CD4-positive, alpha-beta memory T cell (primary cell): ENCODE measurements at regions not wholly inside any gene's neighbourhood (a gene's known extent, or its start where the extent isn't known, plus 50 kb on each side); places are given as distances from the start of the nearest gene placed in this dataset.

Experiments used
- CTCF ChIA-PET: fragments of 350-600 bp; sonication (Branson Sonifier 250); formaldehyde crosslinking; loops from one replicate; lab custom pipeline; 2021; ENCODE audit warnings: inconsistent platforms; ENCODE audit not compliant: partially characterized antibody; lab: Charles Lee
- POLR2A ChIA-PET: fragments of 350-600 bp; sonication (Branson Sonifier 250); formaldehyde crosslinking; loops from one replicate; lab custom pipeline; 2021; ENCODE audit not compliant: partially characterized antibody; lab: Charles Lee
- DNase-seq, 5 donors: peaks; one replicate each; pipeline versions ENCODE4 v3.0.0 to v3.0.0-alpha.2; 2020 to 2022; ENCODE audit warnings: mixed read lengths in 1 of 5
- H3K27ac ChIP-seq: one replicate; pipeline ENCODE4 v1.7.0; 2013; ENCODE audit warnings: low read depth, low read length
- H3K27me3 ChIP-seq: 2 replicates; pipeline ENCODE4 v1.7.0; 2013; ENCODE audit warnings: mild to moderate bottlenecking, low read length, moderate library complexity; ENCODE audit not compliant: insufficient read depth
- H3K36me3 ChIP-seq: 2 replicates; pipeline ENCODE4 v1.7.0; 2013; ENCODE audit warnings: mild to moderate bottlenecking, low read length, moderate library complexity; ENCODE audit not compliant: insufficient read depth
- H3K4me1 ChIP-seq: 2 replicates; pipeline ENCODE4 v1.7.0; 2013; ENCODE audit warnings: mild to moderate bottlenecking, low read length, moderate library complexity; ENCODE audit not compliant: insufficient read depth
- H3K4me3 ChIP-seq, 2 donors: one replicate each; pipeline ENCODE4 v1.7.0; 2013; ENCODE audit warnings: low read length in 2 of 2, mild to moderate bottlenecking in 1 of 2
- H3K9me3 ChIP-seq, 2 donors: one replicate each; pipeline ENCODE4 v1.7.0; 2013; ENCODE audit warnings: low read length in 2 of 2, control low read depth in 1 of 2; ENCODE audit not compliant: control insufficient read depth in 1 of 2
- H3K27ac Mint-ChIP-seq, 7 donors: one replicate each; pipeline ENCODE4 v1.8.0; 2020 to 2021; ENCODE audit warnings: mixed read lengths in 7 of 7, mild to moderate bottlenecking in 6 of 7, inconsistent platforms in 3 of 7, moderate library complexity in 3 of 7
- H3K27me3 Mint-ChIP-seq, 2 donors: one replicate each; pipeline ENCODE4 v1.8.0; 2020 to 2021; ENCODE audit warnings: mixed read lengths in 2 of 2
- H3K36me3 Mint-ChIP-seq, 2 donors: one replicate each; pipeline ENCODE4 v1.8.0; 2020 to 2021; ENCODE audit warnings: mixed read lengths in 2 of 2, inconsistent platforms in 1 of 2, mild to moderate bottlenecking in 1 of 2
- H3K4me1 Mint-ChIP-seq, 4 donors: one replicate each; pipeline ENCODE4 v1.8.0; 2020 to 2021; ENCODE audit warnings: mixed read lengths in 4 of 4, mild to moderate bottlenecking in 1 of 4
- H3K4me3 Mint-ChIP-seq, 8 donors: one replicate each; pipeline ENCODE4 v1.8.0; 2020 to 2021; ENCODE audit warnings: mixed read lengths in 8 of 8, mild to moderate bottlenecking in 7 of 8, moderate library complexity in 6 of 8, inconsistent platforms in 3 of 8
- H3K9me3 Mint-ChIP-seq, 8 donors: one replicate each; pipeline ENCODE4 v1.8.0; 2020 to 2021; ENCODE audit warnings: mixed read lengths in 8 of 8, mild to moderate bottlenecking in 5 of 8, inconsistent platforms in 3 of 8, moderate library complexity in 1 of 8
- intact Hi-C: fragments of 100-400 bp; cut with micrococcal nuclease; formaldehyde crosslinking; loops from one replicate; pipeline ENCODE4 v1.15.1; 2023

- no peaks in the 10 kb centered on the region for H3K36me3 Mint-ChIP-seq
- peak in 1 of 5 donors; percentile 16 for DNase-seq
- Histone ChIP-seq H3K9me3 (no peaks in the 10 kb centered on the region), H3K4me1 (peaks cover 67% of the 10 kb centered on the region), H3K4me3 (no peak overlapping the region), H3K27me3 (no peaks in the 10 kb centered on the region), H3K27ac (peak overlapping the region; percentile 47), H3K36me3 (no peaks in the 10 kb centered on the region)
- H3K27me3 Mint-ChIP-seq, result no peaks in the 10 kb centered on the region
- peak overlapping the region; percentile 78 to 98 (median 94) for H3K27ac Mint-ChIP-seq
- CTCF ChIA-PET, result interaction anchor here (0.6 to 2.4 kb wide), 4 partner anchors 15 to 1157 kb away, joined by 3 to 20 read pairs (median 5); no protein-coding TSS in a partner anchor
- peak overlapping the region; percentile 50 to 89 (median 82) for H3K4me3 Mint-ChIP-seq
- POLR2A ChIA-PET, result interaction anchor here (0.5 to 5.9 kb wide), 18 partner anchors 17 to 741 kb away, joined by 3 to 67 read pairs (median 5); partner anchors contain the start of genes FUT8 and MAX
- peaks cover 45 to 72% (median 57%) of the 10 kb centered on the region in 4 donors for H3K4me1 Mint-ChIP-seq
- H3K9me3 Mint-ChIP-seq, result peaks cover 0 to 8% (median under 1%) of the 10 kb centered on the region in 8 donors
- intact Hi-C loops, result loop anchor here (5.0 kb wide), 3 partner anchors 34 to 219 kb away; partner anchors contain the start of genes FNTB and MAX
These were observed 103.7 kb upstream of the MAX start for GRCh38 chr14:65206078-65206447.

- Histone ChIP-seq H3K36me3 (no peaks in the 10 kb centered on the region), H3K9me3 (no peaks in the 10 kb centered on the region), H3K4me3 (no peak overlapping the region), H3K27ac (peak overlapping the region; percentile 47), H3K4me1 (peaks cover 72% of the 10 kb centered on the region), H3K27me3 (no peaks in the 10 kb centered on the region)
- Mint-ChIP-seq H3K27ac (peak overlapping the region; percentile 78 to 98 (median 94)), H3K9me3 (peaks cover 0 to 8% (median under 1%) of the 10 kb centered on the region in 8 donors), H3K27me3 (no peaks in the 10 kb centered on the region), H3K36me3 (no peaks in the 10 kb centered on the region), H3K4me3 (peak overlapping the region; percentile 50 to 89 (median 82)), H3K4me1 (peaks cover 50 to 77% (median 62%) of the 10 kb centered on the region in 4 donors)
- no peak for DNase-seq
- ChIA-PET POLR2A (interaction anchor here (0.6 to 5.9 kb wide), 11 partner anchors 11 to 640 kb away, joined by 3 to 67 read pairs (median 9); partner anchors contain the start of genes FUT8 and MAX), CTCF (interaction anchor here (0.8 to 2.4 kb wide), 4 partner anchors 16 to 209 kb away, joined by 3 to 20 read pairs (median 5); no protein-coding TSS in a partner anchor)
- intact Hi-C loops, result loop anchor here (5.0 kb wide), 3 partner anchors 34 to 219 kb away; partner anchors contain the start of genes FNTB and MAX
These were observed 104.3 kb upstream of the MAX start for GRCh38 chr14:65206448-65207096.

GRCh38 chr14:65208548-65208947 lies 106.2 kb upstream of the MAX start:
- Mint-ChIP-seq H3K27me3 (no peaks in the 10 kb centered on the region), H3K4me1 (peaks cover 50 to 74% (median 64%) of the 10 kb centered on the region in 4 donors), H3K36me3 (no peaks in the 10 kb centered on the region), H3K9me3 (peaks cover 0 to 8% (median 0%) of the 10 kb centered on the region in 8 donors), H3K27ac (peak overlapping the region; percentile 78 to 99 (median 95)), H3K4me3 (peak overlapping the region in 7 of 8 donors; percentile 29 to 93 (median 85))
- POLR2A ChIA-PET, result interaction anchor here (1.0 to 5.9 kb wide), 4 partner anchors 15 to 204 kb away, joined by 3 to 67 read pairs (median 20); partner anchors contain the start of gene FUT8
- Histone ChIP-seq H3K27me3 (no peaks in the 10 kb centered on the region), H3K4me1 (peaks cover 77% of the 10 kb centered on the region), H3K36me3 (no peaks in the 10 kb centered on the region), H3K4me3 (no peak overlapping the region), H3K27ac (peak overlapping the region; percentile 12), H3K9me3 (no peaks in the 10 kb centered on the region)
- CTCF ChIA-PET, result interaction anchor here (0.7 to 2.4 kb wide), 9 partner anchors 13 to 757 kb away, joined by 3 to 20 read pairs (median 4); partner anchors contain the start of gene FUT8
- DNase-seq, result no peak
- intact Hi-C loops, result loop anchor here (5.0 kb wide), 3 partner anchors 36 to 221 kb away; partner anchors contain the start of genes FNTB and MAX

GRCh38 chr14:65210118-65210821 lies 108.0 kb upstream of the MAX start:
- Histone ChIP-seq H3K9me3 (no peaks in the 10 kb centered on the region), H3K4me1 (peaks cover 68% of the 10 kb centered on the region), H3K4me3 (no peak overlapping the region), H3K36me3 (no peaks in the 10 kb centered on the region), H3K27me3 (no peaks in the 10 kb centered on the region), H3K27ac (no peak overlapping the region)
- Mint-ChIP-seq H3K36me3 (no peaks in the 10 kb centered on the region), H3K4me3 (peak overlapping the region in 7 of 8 donors; percentile 49 to 87 (median 61)), H3K27me3 (no peaks in the 10 kb centered on the region), H3K27ac (peak overlapping the region; percentile 60 to 89 (median 78)), H3K4me1 (peaks cover 44 to 70% (median 56%) of the 10 kb centered on the region in 4 donors), H3K9me3 (peaks cover 0 to 8% (median 0%) of the 10 kb centered on the region in 8 donors)
- intact Hi-C loops, result no loop called here
- ChIA-PET POLR2A (no interaction called here), CTCF (no interaction called here)
- DNase-seq, result peak in 1 of 5 donors; percentile 13

GRCh38 chr14:65210822-65211182 lies 108.5 kb upstream of the MAX start:
- ChIA-PET POLR2A (no interaction called here), CTCF (interaction anchor here (0.9 kb wide), 1 partner anchor 9 kb away, joined by 3 read pairs; no protein-coding TSS in a partner anchor)
- Histone ChIP-seq H3K27ac (no peak overlapping the region), H3K27me3 (no peaks in the 10 kb centered on the region), H3K4me1 (peaks cover 62% of the 10 kb centered on the region), H3K9me3 (no peaks in the 10 kb centered on the region), H3K36me3 (no peaks in the 10 kb centered on the region), H3K4me3 (no peak overlapping the region)
- Mint-ChIP-seq H3K36me3 (no peaks in the 10 kb centered on the region), H3K27ac (peak overlapping the region; percentile 60 to 89 (median 78)), H3K27me3 (no peaks in the 10 kb centered on the region), H3K9me3 (peaks cover 0 to 3% (median 0%) of the 10 kb centered on the region in 8 donors), H3K4me1 (peaks cover 38 to 65% (median 50%) of the 10 kb centered on the region in 4 donors), H3K4me3 (peak overlapping the region in 3 of 8 donors; percentile 49 to 87 (median 81))
- intact Hi-C loops, result no loop called here
- DNase-seq, result no peak

- CTCF ChIA-PET, result interaction anchor here (0.9 to 1.1 kb wide), 2 partner anchors 8 to 9 kb away, joined by 3 read pairs; no protein-coding TSS in a partner anchor
- Histone ChIP-seq H3K4me1 (peaks cover 56% of the 10 kb centered on the region), H3K36me3 (no peaks in the 10 kb centered on the region), H3K27me3 (no peaks in the 10 kb centered on the region), H3K27ac (no peak overlapping the region), H3K9me3 (no peaks in the 10 kb centered on the region), H3K4me3 (no peak overlapping the region)
- POLR2A ChIA-PET, result no interaction called here
- no peak for DNase-seq
- H3K9me3 Mint-ChIP-seq, result peaks cover 0 to 3% (median 0%) of the 10 kb centered on the region in 8 donors
- no peaks in the 10 kb centered on the region for H3K36me3 Mint-ChIP-seq
- H3K4me1 Mint-ChIP-seq, result peaks cover 33 to 59% (median 44%) of the 10 kb centered on the region in 4 donors
- intact Hi-C loops, result no loop called here
- H3K4me3 Mint-ChIP-seq, result peak overlapping the region in 4 of 8 donors; percentile 4 to 67 (median 54)
- H3K27me3 Mint-ChIP-seq, result no peaks in the 10 kb centered on the region
- peak overlapping the region in 5 of 7 donors; percentile 4 to 82 (median 69) for H3K27ac Mint-ChIP-seq
These were observed 109.1 kb upstream of the MAX start for GRCh38 chr14:65211341-65211987.
